Ovary (tissue), 3 donors: ENCODE measurements at regions not wholly inside any gene's neighbourhood (a gene's known extent, or its start where the extent isn't known, plus 50 kb on each side); places are given as distances from the start of the nearest gene placed in this dataset.

Experiments used
- CTCF ChIP-seq, 3 donors: fragments of 450-650 bp in 2 of 3; fragments of 200-600 bp in 1 of 3; IDR thresholded peaks; one replicate each; pipeline versions ENCODE4 v1.5.1 to v1.8.0; 2016 to 2022; ENCODE audit warnings: antibody characterized with exemption in 3 of 3, mild to moderate bottlenecking in 1 of 3
- EP300 ChIP-seq: sonication (generic); formaldehyde crosslinking; IDR thresholded peaks from one replicate; pipeline ENCODE4 v1.6.1; 2017; ENCODE audit warnings: antibody characterized with exemption
- POLR2A ChIP-seq: fragments of 450-650 bp; IDR thresholded peaks from one replicate; pipeline ENCODE4 v1.6.1; 2017; ENCODE audit warnings: antibody characterized with exemption, mild to moderate bottlenecking, moderate library complexity
- donor health status: DM: no; HTN: no; CAD: no.

DNA sequence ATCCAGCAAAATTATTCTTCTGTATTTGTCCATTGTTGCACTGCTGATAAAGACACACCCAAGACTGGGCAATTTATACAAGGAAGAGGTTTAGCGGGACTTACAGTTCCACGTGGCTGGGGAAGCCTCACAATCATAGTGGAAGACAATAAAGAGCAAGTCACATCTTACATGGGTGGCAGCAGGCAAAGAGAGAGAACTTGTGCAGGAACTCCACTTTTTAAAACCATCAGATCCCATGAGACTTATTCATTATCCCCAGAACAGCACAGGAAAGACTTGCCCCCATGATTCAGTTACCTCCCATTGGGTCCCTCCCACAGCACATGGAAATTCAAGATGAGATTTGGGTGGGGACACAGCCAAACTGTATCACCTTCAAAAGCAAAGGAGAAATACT is 286.5 kb upstream of the ECI2 start:
- TF ChIP-seq CTCF (IDR thresholded peaks at IDR 0.05) (no peak), POLR2A (no peak), EP300 (no peak)
